KMS-11 (cell line): ENCODE measurements at regions not wholly inside any gene's neighbourhood (a gene's known extent, or its start where the extent isn't known, plus 50 kb on each side); places are given as distances from the start of the nearest gene placed in this dataset.

Source experiments
- H2AFZ ChIP-seq: fragments of 200-600 bp; sonication (generic); 2 replicates; pipeline ENCODE4 v1.6.1; 2016; ENCODE audit warnings: antibody characterized with exemption, mixed run types, low read depth
- H3K27ac ChIP-seq: fragments of 200-600 bp; sonication (generic); 2 replicates; pipeline ENCODE4 v1.6.1; 2016; ENCODE audit warnings: mild to moderate bottlenecking, mixed run types
- H3K27me3 ChIP-seq: fragments of 200-600 bp; sonication (generic); 2 replicates; pipeline ENCODE4 v1.6.1; 2017; ENCODE audit warnings: mild to moderate bottlenecking, low read depth, mixed run types, moderate library complexity; ENCODE audit not compliant: insufficient read depth
- H3K36me3 ChIP-seq: fragments of 200-600 bp; sonication (generic); 2 replicates; pipeline ENCODE4 v1.6.1; 2017; ENCODE audit warnings: mild to moderate bottlenecking, mixed run types; ENCODE audit not compliant: insufficient read depth
- H3K4me1 ChIP-seq: fragments of 200-600 bp; sonication (generic); 2 replicates; pipeline ENCODE4 v1.6.1; 2016; ENCODE audit warnings: mild to moderate bottlenecking, low read depth, mixed run types; ENCODE audit not compliant: poor library complexity, severe bottlenecking
- H3K4me2 ChIP-seq: fragments of 200-600 bp; sonication (generic); 2 replicates; pipeline ENCODE4 v1.7.0; 2016; ENCODE audit warnings: mild to moderate bottlenecking, mixed run types
- H3K4me3 ChIP-seq: fragments of 200-600 bp; sonication (generic); IDR thresholded peaks from 2 replicates; pipeline ENCODE4 v1.6.1; 2017; ENCODE audit warnings: low read depth, low read length, mixed read lengths; ENCODE audit not compliant: insufficient read depth
- H3K79me2 ChIP-seq: fragments of 200-600 bp; sonication (generic); 2 replicates; pipeline ENCODE4 v1.6.1; 2016; ENCODE audit warnings: low read depth, mixed run types; ENCODE audit not compliant: insufficient read depth
- H3K9ac ChIP-seq: fragments of 200-600 bp; sonication (generic); 2 replicates; pipeline ENCODE4 v1.6.1; 2016; ENCODE audit warnings: mild to moderate bottlenecking, mixed run types
- H4K20me1 ChIP-seq: fragments of 200-600 bp; sonication (generic); 2 replicates; pipeline ENCODE4 v1.6.1; 2016; ENCODE audit warnings: mild to moderate bottlenecking, mixed run types; ENCODE audit not compliant: insufficient read depth
- CTCF ChIP-seq: fragments of 200-600 bp; sonication (generic); conservative IDR thresholded peaks from 2 replicates; pipeline ENCODE4 v1.6.1; 2017; ENCODE audit warnings: low read depth, mild to moderate bottlenecking, antibody characterized with exemption, low read length, moderate library complexity, mixed read lengths

GRCh38 chr3:64895106-64895990, 207.5 kb upstream of the ADAMTS9 start:
- no peaks in the 10 kb centered on the region for H3K27me3 ChIP-seq
- no peaks in the 10 kb centered on the region for H4K20me1 ChIP-seq
- H3K4me1 ChIP-seq, result no peaks in the 10 kb centered on the region
- no peak overlapping the region for H3K27ac ChIP-seq
- H3K9ac ChIP-seq, result no peak overlapping the region
- H3K79me2 ChIP-seq, result no peaks in the 10 kb centered on the region
- TF ChIP-seq CTCF, result no peak
- no peak overlapping the region for H3K4me3 ChIP-seq
- H3K4me2 ChIP-seq, result no peak overlapping the region
- no peak overlapping the region for H2AFZ ChIP-seq
- no peaks in the 10 kb centered on the region for H3K36me3 ChIP-seq

GRCh38 chr3:64894006-64894405, 206.2 kb upstream of the ADAMTS9 start:
- H3K79me2 ChIP-seq, result no peaks in the 10 kb centered on the region
- H3K4me1 ChIP-seq, result no peaks in the 10 kb centered on the region
- H3K4me3 ChIP-seq, result no peak overlapping the region
- H3K27me3 ChIP-seq, result no peaks in the 10 kb centered on the region
- no peak overlapping the region for H2AFZ ChIP-seq
- no peaks in the 10 kb centered on the region for H3K36me3 ChIP-seq
- H3K4me2 ChIP-seq, result no peak overlapping the region
- no peak overlapping the region for H3K9ac ChIP-seq
- H3K27ac ChIP-seq, result no peak overlapping the region
- TF ChIP-seq CTCF, result no peak
- no peaks in the 10 kb centered on the region for H4K20me1 ChIP-seq

- no peaks in the 10 kb centered on the region for H4K20me1 ChIP-seq
- H3K27me3 ChIP-seq, result no peaks in the 10 kb centered on the region
- no peak overlapping the region for H3K4me3 ChIP-seq
- no peaks in the 10 kb centered on the region for H3K36me3 ChIP-seq
- no peak overlapping the region for H3K27ac ChIP-seq
- H3K79me2 ChIP-seq, result no peaks in the 10 kb centered on the region
- no peaks in the 10 kb centered on the region for H3K4me1 ChIP-seq
- no peak overlapping the region for H2AFZ ChIP-seq
- no peak overlapping the region for H3K4me2 ChIP-seq
- no peak for TF ChIP-seq CTCF
- H3K9ac ChIP-seq, result no peak overlapping the region
Measured at GRCh38 chr3:64892671-64893309, 205.0 kb upstream of the ADAMTS9 start.

GRCh38 chr3:64891021-64891420, 203.2 kb upstream of the ADAMTS9 start:
- H3K79me2 ChIP-seq, result no peaks in the 10 kb centered on the region
- H3K9ac ChIP-seq, result no peak overlapping the region
- no peak overlapping the region for H3K4me3 ChIP-seq
- H3K36me3 ChIP-seq, result no peaks in the 10 kb centered on the region
- H3K4me2 ChIP-seq, result no peak overlapping the region
- no peaks in the 10 kb centered on the region for H4K20me1 ChIP-seq
- H2AFZ ChIP-seq, result no peak overlapping the region
- H3K27me3 ChIP-seq, result no peaks in the 10 kb centered on the region
- no peaks in the 10 kb centered on the region for H3K4me1 ChIP-seq
- no peak for TF ChIP-seq CTCF
- H3K27ac ChIP-seq, result no peak overlapping the region
